Liver (tissue), 8 donors: ENCODE measurements at regions not wholly inside any gene's neighbourhood (a gene's known extent, or its start where the extent isn't known, plus 50 kb on each side); places are given as distances from the start of the nearest gene placed in this dataset.

Experiments
- DNase-seq: peaks from one replicate; pipeline ENCODE4 v3.0.0-alpha.2; 2017; ENCODE audit warnings: low spot score
- H3K27ac ChIP-seq, 2 donors: one replicate each; pipeline ENCODE4 v1.7.0; 2013; ENCODE audit warnings: inconsistent platforms in 2 of 2, low read length in 2 of 2, control low read depth in 1 of 2, low read depth in 1 of 2, mild to moderate bottlenecking in 1 of 2
- H3K27me3 ChIP-seq, 4 donors: one replicate each; pipeline versions ENCODE4 v1.6.1 to v1.7.0; 2013; ENCODE audit warnings: low read length in 3 of 4, inconsistent platforms in 1 of 4, mild to moderate bottlenecking in 1 of 4, moderate library complexity in 1 of 4; ENCODE audit not compliant: control insufficient read depth in 4 of 4, insufficient read depth in 4 of 4
- H3K36me3 ChIP-seq, 4 donors: one replicate each; pipeline versions ENCODE4 v1.6.1 to v1.7.0; 2013; ENCODE audit warnings: low read length in 3 of 4, mild to moderate bottlenecking in 3 of 4, low read depth in 1 of 4, moderate library complexity in 1 of 4; ENCODE audit not compliant: control insufficient read depth in 4 of 4, insufficient read depth in 3 of 4
- H3K4me1 ChIP-seq, 4 donors: one replicate each; pipeline versions ENCODE4 v1.6.1 to v1.7.0; 2013; ENCODE audit warnings: low read length in 3 of 4, mild to moderate bottlenecking in 3 of 4, moderate library complexity in 1 of 4; ENCODE audit not compliant: control insufficient read depth in 4 of 4, insufficient read depth in 4 of 4
- H3K4me3 ChIP-seq, 3 donors: one replicate each; pipeline versions ENCODE4 v1.6.1 to v1.7.0; 2013; ENCODE audit warnings: low read length in 3 of 3, control low read depth in 1 of 3, low read depth in 1 of 3, mild to moderate bottlenecking in 1 of 3
- H3K9ac ChIP-seq, 2 donors: one replicate each; pipeline ENCODE4 v1.7.0; 2013; ENCODE audit warnings: low read length in 2 of 2, mild to moderate bottlenecking in 2 of 2, moderate library complexity in 2 of 2, control low read depth in 1 of 2, low read depth in 1 of 2
- H3K9me3 ChIP-seq, 4 donors: one replicate each; pipeline versions ENCODE4 v1.6.1 to v1.7.0; 2013; ENCODE audit warnings: low read length in 3 of 4; ENCODE audit not compliant: control insufficient read depth in 4 of 4
- FOXA1 ChIP-seq: IDR thresholded peaks from 2 replicates; pipeline ENCODE4 v1.6.1; 2016; ENCODE audit warnings: antibody characterized with exemption
- FOXA2 ChIP-seq: IDR thresholded peaks from 2 replicates; pipeline ENCODE4 v1.6.1; 2016; ENCODE audit warnings: antibody characterized with exemption
- GABPA ChIP-seq, 2 donors: IDR thresholded peaks in 1 of 2; conservative IDR thresholded peaks in 1 of 2; 2 replicates each; pipeline ENCODE4 v1.6.1; 2016; ENCODE audit warnings: antibody characterized with exemption in 2 of 2, mild to moderate bottlenecking in 1 of 2, moderate library complexity in 1 of 2
- HNF4A ChIP-seq, 2 donors: conservative IDR thresholded peaks; 2 replicates each; pipeline ENCODE4 v1.6.1; 2016; ENCODE audit warnings: antibody characterized with exemption in 2 of 2, mild to moderate bottlenecking in 2 of 2
- HNF4G ChIP-seq: IDR thresholded peaks from 2 replicates; pipeline ENCODE4 v1.6.1; 2016; ENCODE audit warnings: antibody characterized with exemption
- JUND ChIP-seq, 2 donors: IDR thresholded peaks; 2 replicates each; pipeline ENCODE4 v1.6.1; 2016; ENCODE audit warnings: antibody characterized with exemption in 2 of 2
- MAX ChIP-seq: IDR thresholded peaks from 2 replicates; pipeline ENCODE4 v1.6.1; 2016; ENCODE audit warnings: antibody characterized with exemption
- NR2F2 ChIP-seq: IDR thresholded peaks from 2 replicates; pipeline ENCODE4 v1.6.1; 2016; ENCODE audit warnings: antibody characterized with exemption
- RAD21 ChIP-seq, 2 donors: IDR thresholded peaks; 2 replicates each; pipeline ENCODE4 v1.6.1; 2016; ENCODE audit warnings: antibody characterized with exemption in 2 of 2, mild to moderate bottlenecking in 2 of 2
- RXRA ChIP-seq, 2 donors: IDR thresholded peaks; 2 replicates each; pipeline ENCODE4 v1.6.1; 2017 to 2018; ENCODE audit warnings: antibody characterized with exemption in 2 of 2, mild to moderate bottlenecking in 1 of 2
- SP1 ChIP-seq: IDR thresholded peaks from 2 replicates; pipeline ENCODE4 v1.6.1; 2018; ENCODE audit warnings: antibody characterized with exemption, mild to moderate bottlenecking
- TAF1 ChIP-seq: conservative IDR thresholded peaks from 2 replicates; pipeline ENCODE4 v1.6.1; 2016; ENCODE audit warnings: antibody characterized with exemption, mild to moderate bottlenecking
- YY1 ChIP-seq: IDR thresholded peaks from 2 replicates; pipeline ENCODE4 v1.6.1; 2016; ENCODE audit warnings: antibody characterized with exemption, mild to moderate bottlenecking
- WGBS: extraction: QIAGEN DNeasy Blood & Tissue Kit; methylation state at CpG from one replicate; pipeline ENCODE4 v1.1.7; 2013; 5-methylcytosine and 5-hydroxymethylcytosine counted together
- TF ChIP-seq, protein P1 (sequence below): IDR thresholded peaks from 2 replicates; pipeline ENCODE4 v1.6.1; 2016; ENCODE audit warnings: antibody characterized with exemption
- TF ChIP-seq, protein P2 (sequence below): IDR thresholded peaks from 2 replicates; pipeline ENCODE4 v1.6.1; 2016; ENCODE audit warnings: antibody characterized with exemption
- TF ChIP-seq, protein P3 (sequence below): IDR thresholded peaks from 2 replicates; pipeline ENCODE4 v1.6.1; 2016; ENCODE audit warnings: antibody characterized with exemption, mild to moderate bottlenecking
- TF ChIP-seq, protein P4 (sequence below): fragments of 150-350 bp; IDR thresholded peaks from 2 replicates; pipeline ENCODE4 v1.5.1; 2017; ENCODE audit warnings: improper control_type of control experiment, low read depth, low read length; ENCODE audit not compliant: missing input control
- donor health status: healthy.
- donor health status: healthy.
- donor health status: healthy.
- donor health status: healthy.
- donor health status: healthy.

DNA sequence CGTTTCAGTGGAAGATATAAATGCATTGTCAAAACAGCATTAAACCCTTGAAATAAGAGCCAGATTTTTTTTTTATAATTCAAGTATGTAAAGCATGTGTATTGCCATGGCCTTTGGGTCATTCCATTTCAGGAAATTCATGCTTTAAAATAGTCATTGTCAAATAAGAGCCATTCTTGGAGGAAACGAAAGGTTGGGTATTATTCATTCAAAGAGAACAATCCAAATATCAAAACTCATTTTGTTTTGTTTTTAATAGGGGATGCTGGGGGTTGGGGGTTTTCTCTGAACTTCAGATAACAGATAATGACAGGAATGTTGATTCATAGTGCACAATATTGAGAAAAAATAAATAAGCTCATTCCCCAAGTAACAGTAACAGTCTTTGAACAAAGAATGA lies 174.4 kb upstream of the NUDT4 start:
- WGBS, result 77% methylated on average over 2 of the region's 2 CpGs
- no peak for TF ChIP-seq FOXA2
- TF ChIP-seq GABPA (IDR thresholded peaks at IDR 0.05 in 1 of 2, conservative IDR thresholded peaks at IDR 0.05 in 1 of 2), result no peak
- TF ChIP-seq NR2F2, result no peak
- no peak for TF ChIP-seq SP1
- no peak for TF ChIP-seq MAX
- TF ChIP-seq, protein P1, sequence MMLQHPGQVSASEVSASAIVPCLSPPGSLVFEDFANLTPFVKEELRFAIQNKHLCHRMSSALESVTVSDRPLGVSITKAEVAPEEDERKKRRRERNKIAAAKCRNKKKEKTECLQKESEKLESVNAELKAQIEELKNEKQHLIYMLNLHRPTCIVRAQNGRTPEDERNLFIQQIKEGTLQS, result no peak
- no peak for TF ChIP-seq RXRA (IDR thresholded peaks at IDR 0.05)
- no peak for TF ChIP-seq FOXA1
- TF ChIP-seq JUND (IDR thresholded peaks at IDR 0.05), result no peak
- TF ChIP-seq TAF1, result no peak
- TF ChIP-seq, protein P2, sequence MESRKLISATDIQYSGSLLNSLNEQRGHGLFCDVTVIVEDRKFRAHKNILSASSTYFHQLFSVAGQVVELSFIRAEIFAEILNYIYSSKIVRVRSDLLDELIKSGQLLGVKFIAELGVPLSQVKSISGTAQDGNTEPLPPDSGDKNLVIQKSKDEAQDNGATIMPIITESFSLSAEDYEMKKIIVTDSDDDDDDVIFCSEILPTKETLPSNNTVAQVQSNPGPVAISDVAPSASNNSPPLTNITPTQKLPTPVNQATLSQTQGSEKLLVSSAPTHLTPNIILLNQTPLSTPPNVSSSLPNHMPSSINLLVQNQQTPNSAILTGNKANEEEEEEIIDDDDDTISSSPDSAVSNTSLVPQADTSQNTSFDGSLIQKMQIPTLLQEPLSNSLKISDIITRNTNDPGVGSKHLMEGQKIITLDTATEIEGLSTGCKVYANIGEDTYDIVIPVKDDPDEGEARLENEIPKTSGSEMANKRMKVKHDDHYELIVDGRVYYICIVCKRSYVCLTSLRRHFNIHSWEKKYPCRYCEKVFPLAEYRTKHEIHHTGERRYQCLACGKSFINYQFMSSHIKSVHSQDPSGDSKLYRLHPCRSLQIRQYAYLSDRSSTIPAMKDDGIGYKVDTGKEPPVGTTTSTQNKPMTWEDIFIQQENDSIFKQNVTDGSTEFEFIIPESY, result no peak
- TF ChIP-seq RAD21 (IDR thresholded peaks at IDR 0.05), result no peak
- TF ChIP-seq, protein P3, sequence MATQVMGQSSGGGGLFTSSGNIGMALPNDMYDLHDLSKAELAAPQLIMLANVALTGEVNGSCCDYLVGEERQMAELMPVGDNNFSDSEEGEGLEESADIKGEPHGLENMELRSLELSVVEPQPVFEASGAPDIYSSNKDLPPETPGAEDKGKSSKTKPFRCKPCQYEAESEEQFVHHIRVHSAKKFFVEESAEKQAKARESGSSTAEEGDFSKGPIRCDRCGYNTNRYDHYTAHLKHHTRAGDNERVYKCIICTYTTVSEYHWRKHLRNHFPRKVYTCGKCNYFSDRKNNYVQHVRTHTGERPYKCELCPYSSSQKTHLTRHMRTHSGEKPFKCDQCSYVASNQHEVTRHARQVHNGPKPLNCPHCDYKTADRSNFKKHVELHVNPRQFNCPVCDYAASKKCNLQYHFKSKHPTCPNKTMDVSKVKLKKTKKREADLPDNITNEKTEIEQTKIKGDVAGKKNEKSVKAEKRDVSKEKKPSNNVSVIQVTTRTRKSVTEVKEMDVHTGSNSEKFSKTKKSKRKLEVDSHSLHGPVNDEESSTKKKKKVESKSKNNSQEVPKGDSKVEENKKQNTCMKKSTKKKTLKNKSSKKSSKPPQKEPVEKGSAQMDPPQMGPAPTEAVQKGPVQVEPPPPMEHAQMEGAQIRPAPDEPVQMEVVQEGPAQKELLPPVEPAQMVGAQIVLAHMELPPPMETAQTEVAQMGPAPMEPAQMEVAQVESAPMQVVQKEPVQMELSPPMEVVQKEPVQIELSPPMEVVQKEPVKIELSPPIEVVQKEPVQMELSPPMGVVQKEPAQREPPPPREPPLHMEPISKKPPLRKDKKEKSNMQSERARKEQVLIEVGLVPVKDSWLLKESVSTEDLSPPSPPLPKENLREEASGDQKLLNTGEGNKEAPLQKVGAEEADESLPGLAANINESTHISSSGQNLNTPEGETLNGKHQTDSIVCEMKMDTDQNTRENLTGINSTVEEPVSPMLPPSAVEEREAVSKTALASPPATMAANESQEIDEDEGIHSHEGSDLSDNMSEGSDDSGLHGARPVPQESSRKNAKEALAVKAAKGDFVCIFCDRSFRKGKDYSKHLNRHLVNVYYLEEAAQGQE, result no peak
- TF ChIP-seq HNF4G, result no peak
- TF ChIP-seq, protein P4, sequence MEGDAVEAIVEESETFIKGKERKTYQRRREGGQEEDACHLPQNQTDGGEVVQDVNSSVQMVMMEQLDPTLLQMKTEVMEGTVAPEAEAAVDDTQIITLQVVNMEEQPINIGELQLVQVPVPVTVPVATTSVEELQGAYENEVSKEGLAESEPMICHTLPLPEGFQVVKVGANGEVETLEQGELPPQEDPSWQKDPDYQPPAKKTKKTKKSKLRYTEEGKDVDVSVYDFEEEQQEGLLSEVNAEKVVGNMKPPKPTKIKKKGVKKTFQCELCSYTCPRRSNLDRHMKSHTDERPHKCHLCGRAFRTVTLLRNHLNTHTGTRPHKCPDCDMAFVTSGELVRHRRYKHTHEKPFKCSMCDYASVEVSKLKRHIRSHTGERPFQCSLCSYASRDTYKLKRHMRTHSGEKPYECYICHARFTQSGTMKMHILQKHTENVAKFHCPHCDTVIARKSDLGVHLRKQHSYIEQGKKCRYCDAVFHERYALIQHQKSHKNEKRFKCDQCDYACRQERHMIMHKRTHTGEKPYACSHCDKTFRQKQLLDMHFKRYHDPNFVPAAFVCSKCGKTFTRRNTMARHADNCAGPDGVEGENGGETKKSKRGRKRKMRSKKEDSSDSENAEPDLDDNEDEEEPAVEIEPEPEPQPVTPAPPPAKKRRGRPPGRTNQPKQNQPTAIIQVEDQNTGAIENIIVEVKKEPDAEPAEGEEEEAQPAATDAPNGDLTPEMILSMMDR, result no peak
- TF ChIP-seq YY1, result no peak
- TF ChIP-seq HNF4A (conservative IDR thresholded peaks at IDR 0.05), result no peak
- H3K4me1 ChIP-seq, result no peaks in the 10 kb centered on the region
- no peak overlapping the region for H3K9ac ChIP-seq
- H3K36me3 ChIP-seq, result no peaks in the 10 kb centered on the region
- H3K27me3 ChIP-seq, result no peaks in the 10 kb centered on the region
- no peaks in the 10 kb centered on the region for H3K9me3 ChIP-seq
- no peak overlapping the region for H3K27ac ChIP-seq
- DNase-seq, result no peak
- H3K4me3 ChIP-seq, result no peak overlapping the region

- TF ChIP-seq, protein P2, result no peak
- TF ChIP-seq HNF4G (no peak), YY1 (no peak), RXRA (IDR thresholded peaks at IDR 0.05) (no peak), TAF1 (no peak)
- TF ChIP-seq, protein P1, result no peak
- 95% methylated on average over 4 of the region's 4 CpGs for WGBS
- no peak overlapping the region for H3K9ac ChIP-seq
Observed at GRCh38 chr12:93204896-93205295, 172.8 kb upstream of the NUDT4 start.

More at GRCh38 chr12:93204896-93205295, 172.8 kb upstream of the NUDT4 start:
- Histone ChIP-seq H3K27ac (no peak overlapping the region), H3K4me1 (no peaks in the 10 kb centered on the region), H3K36me3 (no peaks in the 10 kb centered on the region), H3K4me3 (no peak overlapping the region), H3K9me3 (no peaks in the 10 kb centered on the region), H3K27me3 (no peaks in the 10 kb centered on the region)
- no peak for DNase-seq
